Spleen (tissue), 7 donors: ENCODE measurements at regions not wholly inside any gene's neighbourhood (a gene's known extent, or its start where the extent isn't known, plus 50 kb on each side); places are given as distances from the start of the nearest gene placed in this dataset.

Experiments used
- POLR2A ChIP-seq, 3 donors: fragments of 450-650 bp; IDR thresholded peaks; one replicate each; pipeline ENCODE4 v1.5.1; 2017; ENCODE audit warnings: antibody characterized with exemption in 3 of 3, mild to moderate bottlenecking in 1 of 3
- TF ChIP-seq, protein P1 (sequence below), 11 experiments: fragments of 200-600 bp in 7 of 11; fragments of 450-650 bp in 4 of 11; sonication (generic) in 4 of 11; IDR thresholded peaks in 8 of 11; conservative IDR thresholded peaks in 3 of 11; 1 replicate in 7 of 11; 2 replicates in 4 of 11; pipeline versions ENCODE4 v1.4.0 to v1.8.0; 2016 to 2021; ENCODE audit warnings: antibody characterized with exemption in 11 of 11, inconsistent platforms in 4 of 11, mild to moderate bottlenecking in 1 of 11
- donor health status: DM: no; HTN: no; CAD: no; lungs with moderate emphysema.
- donor health status: DM: no; HTN: no; CAD: no.
- donor health status: DM: no; HTN: no; CAD: no.

DNA sequence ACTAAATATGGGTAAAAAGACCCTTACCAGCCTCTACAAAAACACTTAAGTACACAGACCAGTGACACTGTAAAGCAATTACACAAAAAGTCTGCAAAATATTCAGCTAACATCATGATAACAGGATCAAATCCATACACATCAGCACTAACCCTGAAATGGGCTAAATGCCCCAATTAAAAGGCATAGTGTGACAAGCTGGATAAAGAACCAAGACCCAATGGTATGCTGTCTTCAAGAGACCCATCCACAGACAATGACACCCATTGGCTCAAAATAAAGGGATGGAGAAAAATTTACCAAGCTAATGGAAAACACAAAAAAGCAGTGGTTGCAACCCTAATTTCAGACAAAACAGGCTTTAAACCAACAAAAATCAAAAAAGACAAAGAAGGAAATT lies 221.0 kb upstream of the ISL1 start:
- TF ChIP-seq, protein P1, sequence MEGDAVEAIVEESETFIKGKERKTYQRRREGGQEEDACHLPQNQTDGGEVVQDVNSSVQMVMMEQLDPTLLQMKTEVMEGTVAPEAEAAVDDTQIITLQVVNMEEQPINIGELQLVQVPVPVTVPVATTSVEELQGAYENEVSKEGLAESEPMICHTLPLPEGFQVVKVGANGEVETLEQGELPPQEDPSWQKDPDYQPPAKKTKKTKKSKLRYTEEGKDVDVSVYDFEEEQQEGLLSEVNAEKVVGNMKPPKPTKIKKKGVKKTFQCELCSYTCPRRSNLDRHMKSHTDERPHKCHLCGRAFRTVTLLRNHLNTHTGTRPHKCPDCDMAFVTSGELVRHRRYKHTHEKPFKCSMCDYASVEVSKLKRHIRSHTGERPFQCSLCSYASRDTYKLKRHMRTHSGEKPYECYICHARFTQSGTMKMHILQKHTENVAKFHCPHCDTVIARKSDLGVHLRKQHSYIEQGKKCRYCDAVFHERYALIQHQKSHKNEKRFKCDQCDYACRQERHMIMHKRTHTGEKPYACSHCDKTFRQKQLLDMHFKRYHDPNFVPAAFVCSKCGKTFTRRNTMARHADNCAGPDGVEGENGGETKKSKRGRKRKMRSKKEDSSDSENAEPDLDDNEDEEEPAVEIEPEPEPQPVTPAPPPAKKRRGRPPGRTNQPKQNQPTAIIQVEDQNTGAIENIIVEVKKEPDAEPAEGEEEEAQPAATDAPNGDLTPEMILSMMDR (IDR thresholded peaks at IDR 0.05 in 8 of 11, conservative IDR thresholded peaks at IDR 0.05 in 3 of 11), result no peak
- TF ChIP-seq POLR2A (IDR thresholded peaks at IDR 0.05), result no peak
